H9 (cell line): ENCODE measurements at regions not wholly inside any gene's neighbourhood (a gene's known extent, or its start where the extent isn't known, plus 50 kb on each side); places are given as distances from the start of the nearest gene placed in this dataset.

Source experiments
- DNase-seq: peaks from one replicate; pipeline ENCODE4 v3.0.0-alpha.2; 2017
- H2AFZ ChIP-seq: one replicate; pipeline ENCODE4 v1.6.1; 2013; ENCODE audit warnings: mild to moderate bottlenecking, low read length, control low read depth, moderate library complexity
- H2AK5ac ChIP-seq: 2 replicates; pipeline ENCODE4 v1.6.1; 2013; ENCODE audit warnings: low read length, control low read depth, mixed read lengths; ENCODE audit not compliant: insufficient read length
- H2BK120ac ChIP-seq: one replicate; pipeline ENCODE4 v1.6.1; 2013; ENCODE audit warnings: low read depth, mild to moderate bottlenecking, low read length, control low read depth, inconsistent platforms; ENCODE audit not compliant: poor library complexity, severe bottlenecking
- H2BK12ac ChIP-seq: 2 replicates; pipeline ENCODE4 v1.6.1; 2013; ENCODE audit warnings: low read length, control low read depth, mixed read lengths, low read depth; ENCODE audit not compliant: insufficient read length
- H2BK15ac ChIP-seq: 2 replicates; pipeline ENCODE4 v1.6.1; 2013; ENCODE audit warnings: low read depth, low read length, control low read depth
- H2BK20ac ChIP-seq: one replicate; pipeline ENCODE4 v1.6.1; 2013; ENCODE audit warnings: low read depth, mild to moderate bottlenecking, low read length, control low read depth, inconsistent platforms; ENCODE audit not compliant: poor library complexity, severe bottlenecking
- H2BK5ac ChIP-seq: 2 replicates; pipeline ENCODE4 v1.6.1; 2013; ENCODE audit warnings: low read length, control low read depth, mixed read lengths; ENCODE audit not compliant: insufficient read length
- H3K14ac ChIP-seq: 2 replicates; pipeline ENCODE4 v1.6.1; 2013; ENCODE audit warnings: low read length, control low read depth; ENCODE audit not compliant: insufficient read depth
- H3K18ac ChIP-seq: 2 replicates; pipeline ENCODE4 v1.6.1; 2013; ENCODE audit warnings: low read depth, mild to moderate bottlenecking, mixed read lengths, low read length, control low read depth; ENCODE audit not compliant: insufficient read length
- H3K23ac ChIP-seq: 2 replicates; pipeline ENCODE4 v1.6.1; 2013; ENCODE audit warnings: low read length, control low read depth, mixed read lengths, low read depth; ENCODE audit not compliant: insufficient read length
- H3K23me2 ChIP-seq: 2 replicates; pipeline ENCODE4 v1.6.1; 2013; ENCODE audit warnings: low read depth, mild to moderate bottlenecking, mixed read lengths, low read length, control low read depth; ENCODE audit not compliant: insufficient read length, poor library complexity, severe bottlenecking
- H3K27ac ChIP-seq: 2 replicates; pipeline ENCODE4 v1.5.1; 2013; ENCODE audit warnings: low read length, control low read depth, mixed read lengths, low read depth; ENCODE audit not compliant: insufficient read length
- H3K27me3 ChIP-seq: 2 replicates; pipeline ENCODE4 v1.6.1; 2013; ENCODE audit warnings: low read length, control low read depth, inconsistent platforms; ENCODE audit not compliant: insufficient read depth
- H3K4ac ChIP-seq: 2 replicates; pipeline ENCODE4 v1.6.1; 2013; ENCODE audit warnings: low read depth, mild to moderate bottlenecking, control low read depth, inconsistent platforms, low read length, moderate library complexity
- H3K4me1 ChIP-seq: 2 replicates; pipeline ENCODE4 v1.6.1; 2013; ENCODE audit warnings: low read length, control low read depth, inconsistent platforms; ENCODE audit not compliant: insufficient read depth
- H3K4me2 ChIP-seq: 2 replicates; pipeline ENCODE4 v1.6.1; 2013; ENCODE audit warnings: low read length, control low read depth, mixed read lengths; ENCODE audit not compliant: insufficient read length, insufficient read depth
- H3K56ac ChIP-seq: 2 replicates; pipeline ENCODE4 v1.6.1; 2013; ENCODE audit warnings: low read depth, mild to moderate bottlenecking, mixed read lengths, low read length, control low read depth; ENCODE audit not compliant: insufficient read length
- H3K79me1 ChIP-seq: 2 replicates; pipeline ENCODE4 v1.6.1; 2013; ENCODE audit warnings: low read depth, mild to moderate bottlenecking, moderate library complexity, low read length, control low read depth, inconsistent platforms; ENCODE audit not compliant: insufficient read depth, poor library complexity, severe bottlenecking
- H3K79me2 ChIP-seq: 2 replicates; pipeline ENCODE4 v1.6.1; 2013; ENCODE audit warnings: low read length, control low read depth, inconsistent platforms; ENCODE audit not compliant: insufficient read depth
- H3K9ac ChIP-seq: 2 replicates; pipeline ENCODE4 v1.6.1; 2013; ENCODE audit warnings: low read length, control low read depth, mixed read lengths; ENCODE audit not compliant: insufficient read length; ENCODE audit errors: extremely low read depth
- H3K9me3 ChIP-seq: one replicate; pipeline ENCODE4 v1.6.1; 2013; ENCODE audit warnings: low read depth, low read length, inconsistent platforms; ENCODE audit not compliant: control insufficient read depth
- H3T11ph ChIP-seq: one replicate; pipeline ENCODE4 v1.6.1; 2013; ENCODE audit warnings: mild to moderate bottlenecking, low read length, control low read depth, inconsistent platforms
- H4K20me1 ChIP-seq: one replicate; pipeline ENCODE4 v1.6.1; 2013; ENCODE audit not compliant: control insufficient read depth, insufficient read length, insufficient read depth
- H4K5ac ChIP-seq: 2 replicates; pipeline ENCODE4 v1.6.1; 2013; ENCODE audit warnings: low read depth, mild to moderate bottlenecking, mixed read lengths, low read length, control low read depth; ENCODE audit not compliant: insufficient read length
- H4K8ac ChIP-seq: replicated peaks from 2 replicates; pipeline ENCODE4 v1.6.1; 2013; ENCODE audit warnings: low read length, control low read depth, mixed read lengths, low read depth; ENCODE audit not compliant: insufficient read length
- H4K91ac ChIP-seq: 2 replicates; pipeline ENCODE4 v1.6.1; 2013; ENCODE audit warnings: low read depth, mild to moderate bottlenecking, moderate library complexity, mixed read lengths, low read length, control low read depth; ENCODE audit not compliant: insufficient read length
- H3K27ac Mint-ChIP-seq, 3 experiments: 2 replicates in 2 of 3; 3 replicates in 1 of 3; pipeline ENCODE4 v1.8.0; 2020 to 2021; ENCODE audit warnings: mixed read lengths in 3 of 3, mild to moderate bottlenecking in 1 of 3, moderate library complexity in 1 of 3
- H3K27me3 Mint-ChIP-seq: 2 replicates; pipeline ENCODE4 v1.8.0; 2021; ENCODE audit warnings: low read depth, mild to moderate bottlenecking, moderate library complexity, mixed read lengths
- H3K36me3 Mint-ChIP-seq, 3 experiments: 2 replicates in 2 of 3; 3 replicates in 1 of 3; pipeline ENCODE4 v1.8.0; 2020 to 2021; ENCODE audit warnings: low read depth in 3 of 3, mixed read lengths in 3 of 3; ENCODE audit not compliant: insufficient read depth in 1 of 3
- H3K4me1 Mint-ChIP-seq, 2 experiments: 2 replicates each; pipeline ENCODE4 v1.8.0; 2020; ENCODE audit warnings: mixed read lengths in 2 of 2
- H3K4me3 Mint-ChIP-seq, 2 experiments: 2 replicates in 1 of 2; 3 replicates in 1 of 2; pipeline ENCODE4 v1.8.0; 2020 to 2021; ENCODE audit warnings: mild to moderate bottlenecking in 2 of 2, mixed read lengths in 2 of 2, moderate library complexity in 1 of 2
- H3K9me3 Mint-ChIP-seq, 2 experiments: 2 replicates in 1 of 2; 3 replicates in 1 of 2; pipeline ENCODE4 v1.8.0; 2020; ENCODE audit warnings: mild to moderate bottlenecking in 2 of 2, mixed read lengths in 2 of 2, moderate library complexity in 1 of 2
- CTCF ChIP-seq: fragments of 200-600 bp; sonication (generic); conservative IDR thresholded peaks from 3 replicates; pipeline ENCODE4 v1.8.0; 2021; ENCODE audit warnings: antibody characterized with exemption, mild to moderate bottlenecking
- WGBS: extraction: QIAGEN DNeasy Blood & Tissue Kit; methylation state at CpG from one replicate; pipeline ENCODE4 v1.1.7; 2013; ENCODE audit warnings: missing lambda C conversion rate, low lambda C conversion rate, mixed read lengths; ENCODE audit not compliant: insufficient read length; ENCODE audit errors: extremely low coverage; 5-methylcytosine and 5-hydroxymethylcytosine counted together

GRCh38 chr20:11130554-11131166 lies 456.9 kb upstream of the JAG1 start:
- H4K8ac ChIP-seq, result no peak overlapping the region
- Mint-ChIP-seq H3K27ac (no peak overlapping the region), H3K4me1 (peaks cover 0 to 5% of the 10 kb centered on the region in 2 experiments; a peak in 1 of 4 replicates), H3K36me3 (no peaks in the 10 kb centered on the region), H3K9me3 (peaks cover 0 to 3% of the 10 kb centered on the region in 2 experiments; a peak in 1 of 5 replicates), H3K27me3 (no peaks in the 10 kb centered on the region), H3K4me3 (no peak overlapping the region)
- no peaks in the 10 kb centered on the region for H4K20me1 ChIP-seq
- H2BK12ac ChIP-seq, result no peak overlapping the region
- H2BK120ac ChIP-seq, result no peak overlapping the region
- H2AK5ac ChIP-seq, result no peak overlapping the region
- no peak overlapping the region for H2BK15ac ChIP-seq
- no peak overlapping the region for H4K5ac ChIP-seq
- no CpG with 5 or more reads among the region's 1 CpG for WGBS
- no peak overlapping the region for H3K27ac ChIP-seq
- no peaks in the 10 kb centered on the region for H3K4me1 ChIP-seq
- no peak overlapping the region for H3K4ac ChIP-seq
- no peak overlapping the region for H4K91ac ChIP-seq
- DNase-seq, result no peak
- H3K4me2 ChIP-seq, result no peak overlapping the region
- no peak overlapping the region for H3K23ac ChIP-seq
- no peak overlapping the region for H3K18ac ChIP-seq
- H3K9ac ChIP-seq, result no peak overlapping the region
- no peaks in the 10 kb centered on the region for H3K27me3 ChIP-seq
- no peak overlapping the region for H3T11ph ChIP-seq
- H3K79me2 ChIP-seq, result no peaks in the 10 kb centered on the region
- H3K23me2 ChIP-seq, result no peaks in the 10 kb centered on the region
- H3K14ac ChIP-seq, result no peak overlapping the region
- no peak overlapping the region for H2BK5ac ChIP-seq
- no peak overlapping the region for H2BK20ac ChIP-seq
- H3K79me1 ChIP-seq, result no peaks in the 10 kb centered on the region
- H3K9me3 ChIP-seq, result no peaks in the 10 kb centered on the region
- no peak for TF ChIP-seq CTCF
- no peak overlapping the region for H2AFZ ChIP-seq
- H3K56ac ChIP-seq, result no peak overlapping the region
